ENCODE measurements at regions not wholly inside any gene's neighbourhood (a gene's known extent, or its start where the extent isn't known, plus 50 kb on each side); places are given as distances from the start of the nearest gene placed in this dataset.

GRCh38 chr12:67740711-67741110 is 92.2 kb downstream of the DYRK2 start:
- no peaks in the 10 kb centered on the region for H3K9me2 ChIP-seq (ENCODE audit: insufficient read depth, low read length)
- ChIA-PET POLR2A (no interaction called here), CTCF (ENCODE audit: unreplicated experiment) (no interaction called here)
- no peaks in the 10 kb centered on the region for H3K9me3 ChIP-seq (ENCODE audit: low read length)
- no peaks in the 10 kb centered on the region for H3K36me3 ChIP-seq (ENCODE audit: insufficient read depth, low read length)
- H3K79me2 ChIP-seq (ENCODE audit: insufficient read depth, low read depth, low read length) = no peaks in the 10 kb centered on the region
- H3K4me3 ChIP-seq (ENCODE audit: low read depth, low read length, poor library complexity, severe bottlenecking) = no peak overlapping the region
- TF ChIP-seq EZH2phosphoT487 (IDR thresholded peaks at IDR 0.05; ENCODE audit: borderline replicate concordance, low read depth, low read length) = no peak
- no peaks in the 10 kb centered on the region for H3K4me1 ChIP-seq (ENCODE audit: insufficient read depth, low read length, poor library complexity, severe bottlenecking)
- no peak overlapping the region for H3K4me2 ChIP-seq (ENCODE audit: low read length)
- no peak for DNase-seq (ENCODE audit: low spot score)
- H3K27ac ChIP-seq (ENCODE audit: low read depth, low read length, poor library complexity, severe bottlenecking) = no peak overlapping the region
- no peak overlapping the region for H2AFZ ChIP-seq (ENCODE audit: low read length)
- no peaks in the 10 kb centered on the region for H4K20me1 ChIP-seq (ENCODE audit: insufficient read depth, low read length)
- intact Hi-C loops (cut with micrococcal nuclease; ENCODE audit: unreplicated experiment) = no loop called here
- BruUV-seq (replicated peaks) = no TSS peak

- no peak overlapping the region for H2AFZ ChIP-seq (ENCODE audit: low read length)
- no peaks in the 10 kb centered on the region for H3K9me2 ChIP-seq (ENCODE audit: insufficient read depth, low read length)
- no peaks in the 10 kb centered on the region for H3K79me2 ChIP-seq (ENCODE audit: insufficient read depth, low read depth, low read length)
- no peak overlapping the region for H3K4me2 ChIP-seq (ENCODE audit: low read length)
- CTCF ChIA-PET (ENCODE audit: unreplicated experiment) = no interaction called here
- intact Hi-C loops (cut with micrococcal nuclease; ENCODE audit: unreplicated experiment) = no loop called here
- no peak for TF ChIP-seq CTCF (conservative IDR thresholded peaks at IDR 0.05; ENCODE audit: low read length)
- TF ChIP-seq EZH2phosphoT487 (IDR thresholded peaks at IDR 0.05; ENCODE audit: borderline replicate concordance, low read depth, low read length) = no peak
- no peaks in the 10 kb centered on the region for H3K4me1 ChIP-seq (ENCODE audit: insufficient read depth, low read length, poor library complexity, severe bottlenecking)
- H3K4me3 ChIP-seq (ENCODE audit: low read depth, low read length, poor library complexity, severe bottlenecking) = no peak overlapping the region
- no peaks in the 10 kb centered on the region for H3K36me3 ChIP-seq (ENCODE audit: insufficient read depth, low read length)
- no peaks in the 10 kb centered on the region for H3K9me3 ChIP-seq (ENCODE audit: low read length)
- no peaks in the 10 kb centered on the region for H4K20me1 ChIP-seq (ENCODE audit: insufficient read depth, low read length)
- BruUV-seq (replicated peaks) = no TSS peak
- no peak for DNase-seq (ENCODE audit: low spot score)
- H3K27ac ChIP-seq (ENCODE audit: low read depth, low read length, poor library complexity, severe bottlenecking) = no peak overlapping the region
- POLR2A ChIA-PET = no interaction called here
These were observed 92.7 kb downstream of the DYRK2 start for GRCh38 chr12:67741270-67741669.

GRCh38 chr12:67742461-67742860 is 93.9 kb downstream of the DYRK2 start:
- intact Hi-C loops (cut with micrococcal nuclease; ENCODE audit: unreplicated experiment) = no loop called here
- ChIA-PET CTCF (ENCODE audit: unreplicated experiment) (no interaction called here), POLR2A (interaction anchor here (0.6 to 1.5 kb wide), 2 partner anchors 9 to 284 kb away, joined by 3 read pairs; no protein-coding TSS in a partner anchor)
- H4K20me1 ChIP-seq (ENCODE audit: insufficient read depth, low read length) = no peaks in the 10 kb centered on the region
- no peak overlapping the region for H3K4me3 ChIP-seq (ENCODE audit: low read depth, low read length, poor library complexity, severe bottlenecking)
- no peak overlapping the region for H2AFZ ChIP-seq (ENCODE audit: low read length)
- no peaks in the 10 kb centered on the region for H3K36me3 ChIP-seq (ENCODE audit: insufficient read depth, low read length)
- no peak for DNase-seq (ENCODE audit: low spot score)
- no TSS peak for BruUV-seq (replicated peaks)
- no peaks in the 10 kb centered on the region for H3K9me2 ChIP-seq (ENCODE audit: insufficient read depth, low read length)
- H3K4me1 ChIP-seq (ENCODE audit: insufficient read depth, low read length, poor library complexity, severe bottlenecking) = no peaks in the 10 kb centered on the region
- no peaks in the 10 kb centered on the region for H3K79me2 ChIP-seq (ENCODE audit: insufficient read depth, low read depth, low read length)
- H3K4me2 ChIP-seq (ENCODE audit: low read length) = no peak overlapping the region
- no peak overlapping the region for H3K27ac ChIP-seq (ENCODE audit: low read depth, low read length, poor library complexity, severe bottlenecking)
- no peaks in the 10 kb centered on the region for H3K9me3 ChIP-seq (ENCODE audit: low read length)
- no peak for TF ChIP-seq CTCF (conservative IDR thresholded peaks at IDR 0.05; ENCODE audit: low read length)
- no peak for TF ChIP-seq EZH2phosphoT487 (IDR thresholded peaks at IDR 0.05; ENCODE audit: borderline replicate concordance, low read depth, low read length)
